GM19035 (cell line): ENCODE measurements at regions not wholly inside any gene's neighbourhood (a gene's known extent, or its start where the extent isn't known, plus 50 kb on each side); places are given as distances from the start of the nearest gene placed in this dataset.
"Not testable (repeated sequence)": the region's sequence is repeated elsewhere in the genome, so short reads cannot be mapped to it uniquely, and the experiment has no call there.

Experiments used
- ATAC-seq: cut with Tn5 transposase; IDR thresholded peaks from one replicate; pipeline ENCODE4 v1.9.1; 2021; ENCODE audit not compliant: unreplicated experiment

DNA sequence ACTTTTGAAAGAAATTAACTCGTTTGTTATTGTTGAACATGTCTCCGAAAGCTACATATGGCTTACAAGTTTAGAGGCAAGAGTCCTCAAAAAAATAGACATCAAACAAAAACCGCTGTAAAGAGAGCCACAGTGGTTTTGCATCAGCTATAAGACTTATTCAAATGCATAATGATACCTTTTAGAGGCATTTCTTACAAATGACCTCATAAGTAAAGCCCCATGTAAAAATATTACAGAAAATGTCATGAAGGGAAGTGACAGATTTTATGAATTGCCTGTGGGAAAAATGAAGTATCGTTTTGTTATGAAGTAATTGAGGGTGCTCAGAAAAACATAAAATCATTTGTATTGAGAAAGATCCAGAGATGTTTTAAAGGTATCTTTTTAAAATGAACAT is 598.0 kb downstream of the NXPH1 start:
- no peak for ATAC-seq

DNA sequence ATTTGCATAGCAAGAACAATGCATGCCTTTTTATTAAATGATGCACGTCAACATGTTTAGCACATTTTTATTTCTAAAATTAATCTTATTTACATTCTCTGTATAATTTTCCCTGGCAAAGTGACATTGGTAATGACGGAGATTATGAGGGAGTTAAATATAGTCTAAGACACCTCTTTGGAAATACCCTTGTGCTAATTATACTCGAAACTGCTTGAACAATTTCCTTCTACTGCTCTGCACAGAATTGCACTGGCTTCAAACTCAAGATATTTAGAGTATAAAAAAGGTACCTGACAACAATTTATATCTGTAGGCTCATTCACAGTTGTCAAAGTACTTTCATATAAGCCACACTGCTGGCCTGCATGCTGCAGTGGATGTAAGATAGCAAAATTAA is 602.7 kb downstream of the NXPH1 start:
- no peak for ATAC-seq

DNA sequence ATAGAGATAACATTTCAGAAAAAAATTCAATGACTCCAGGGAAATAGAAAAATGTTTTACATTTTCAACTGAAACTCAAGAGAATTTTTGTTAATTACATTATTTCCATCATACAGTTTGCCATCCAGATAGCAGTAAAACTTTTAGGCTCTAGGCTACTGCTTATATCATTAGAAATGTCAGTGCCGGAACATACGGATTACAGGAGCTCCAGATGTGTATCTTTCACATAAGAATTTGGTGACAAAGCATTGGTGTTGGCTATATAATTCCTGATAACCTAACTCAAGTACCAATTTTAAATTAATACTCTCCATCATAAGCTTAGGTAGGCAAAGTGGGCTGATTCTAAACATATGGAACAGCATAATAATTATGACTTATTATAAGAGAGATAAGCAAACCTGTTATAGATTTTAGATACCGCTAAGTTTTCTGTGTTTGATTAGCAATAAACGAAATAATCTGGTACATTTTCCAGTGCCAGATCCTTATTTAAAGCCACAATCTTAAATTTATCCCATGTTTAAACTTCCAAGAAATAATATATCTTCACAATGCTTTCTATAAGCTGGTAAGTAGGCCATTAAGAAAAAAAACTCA is 637.9 kb downstream of the NXPH1 start:
- ATAC-seq: no peak

DNA sequence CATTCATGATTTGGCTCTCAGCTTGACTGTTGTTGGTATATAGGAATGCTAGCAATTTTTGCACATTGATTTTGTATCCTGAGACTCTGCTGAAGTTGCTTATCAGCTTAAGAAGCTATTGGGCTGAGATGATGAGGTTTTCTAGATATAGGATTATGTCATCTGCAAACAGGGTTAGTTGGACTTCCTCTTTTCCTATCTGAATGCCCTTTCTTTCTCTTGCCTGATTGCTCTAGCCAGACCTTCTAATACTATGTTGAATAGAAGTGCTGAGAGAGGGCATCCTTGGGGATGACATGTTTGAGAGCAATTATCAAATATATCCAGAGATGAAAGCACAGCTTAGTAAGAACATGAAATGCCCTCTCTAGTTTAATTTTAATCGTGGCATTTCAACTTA is 642.4 kb downstream of the NXPH1 start:
- ATAC-seq: not testable (repeated sequence)

GRCh38 chr7:9082203-9082602 is 648.8 kb downstream of the NXPH1 start:
- ATAC-seq: no peak

- ATAC-seq: no peak
Measured at GRCh38 chr7:9083837-9084236, 650.4 kb downstream of the NXPH1 start.

DNA sequence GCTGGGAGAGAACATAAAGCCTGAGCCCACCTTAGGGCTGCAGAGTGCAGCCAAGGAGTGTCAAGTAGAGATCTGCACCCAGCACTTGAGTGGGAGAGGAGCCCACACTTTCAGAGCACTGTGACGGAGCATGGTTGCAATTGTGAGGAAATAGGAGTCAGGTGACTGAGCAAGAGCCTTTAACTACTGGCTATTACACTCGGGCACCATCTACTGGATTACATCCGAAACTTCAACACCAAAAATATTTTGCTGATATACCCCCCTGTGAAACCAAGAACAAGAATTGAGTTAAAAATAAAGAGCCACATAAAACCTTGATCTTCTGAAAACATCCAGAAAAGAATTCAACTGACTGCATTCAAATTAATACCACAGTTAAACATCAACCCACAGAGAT is 657.9 kb downstream of the NXPH1 start:
- ATAC-seq: no peak

- ATAC-seq: no peak
Measured at GRCh38 chr7:9097565-9098060, 664.2 kb downstream of the NXPH1 start.

DNA sequence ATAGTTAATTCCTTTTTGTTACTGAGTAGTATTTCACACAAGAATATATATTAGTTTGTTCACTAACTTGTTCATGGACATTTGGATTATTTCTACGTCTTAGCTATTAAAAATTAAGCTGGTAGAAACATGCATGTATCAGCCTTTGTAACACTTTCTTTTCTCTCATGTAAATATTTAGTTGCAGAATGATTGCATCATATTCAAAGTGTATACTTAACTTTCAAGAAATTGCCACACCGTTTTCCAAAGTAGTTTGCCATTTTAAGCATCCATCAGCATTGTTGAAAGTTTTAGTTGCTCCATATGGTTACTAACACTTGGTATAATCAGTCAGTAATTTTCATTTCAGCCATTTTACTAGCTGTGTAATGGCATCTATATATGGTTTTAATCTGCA is 666.9 kb downstream of the NXPH1 start:
- ATAC-seq: no peak

- ATAC-seq: no peak
Measured at GRCh38 chr7:9102846-9103245, 669.4 kb downstream of the NXPH1 start.

- ATAC-seq: no peak
Measured at GRCh38 chr7:9106747-9107146, 673.3 kb downstream of the NXPH1 start.

DNA sequence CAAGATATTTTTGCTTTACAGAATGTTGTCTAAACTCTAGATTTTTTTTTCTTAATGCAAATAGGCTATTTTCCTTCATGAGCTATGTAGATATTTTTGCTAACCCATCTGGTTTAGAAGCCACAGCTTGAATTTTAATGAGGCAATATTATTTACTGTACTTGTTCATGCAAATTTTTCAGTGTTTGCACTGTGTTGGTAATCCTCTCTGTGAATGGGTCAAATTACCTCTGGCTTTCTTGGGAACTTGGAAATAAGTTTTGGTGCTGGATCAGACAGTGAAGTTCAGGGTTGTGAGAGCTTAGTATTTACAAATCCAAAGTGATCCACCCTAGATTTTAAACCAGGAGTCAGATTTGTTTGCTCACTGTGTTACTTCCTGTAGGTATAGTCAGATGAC is 686.9 kb downstream of the NXPH1 start:
- ATAC-seq: no peak

GRCh38 chr7:9124320-9124719 is 690.9 kb downstream of the NXPH1 start:
- ATAC-seq: no peak

GRCh38 chr7:9125246-9125645 is 691.8 kb downstream of the NXPH1 start:
- ATAC-seq: no peak

DNA sequence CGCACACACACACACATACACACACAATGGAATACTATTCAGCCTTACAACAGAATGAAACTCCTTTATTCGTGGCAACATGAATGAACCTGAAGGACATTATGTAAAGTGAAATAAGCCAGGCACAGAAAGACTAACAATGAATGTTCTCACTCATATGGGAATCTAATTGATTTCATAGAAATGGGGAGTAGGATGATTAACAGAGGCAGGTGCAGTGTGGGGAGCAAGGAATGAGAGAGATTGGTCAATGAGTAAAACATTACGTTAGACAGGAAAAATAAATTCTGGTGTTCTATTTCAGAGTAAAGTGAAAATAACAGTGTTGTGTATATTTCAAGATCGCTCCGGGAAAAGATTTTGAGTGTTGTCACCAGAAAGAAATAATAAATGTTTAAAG is 694.5 kb downstream of the NXPH1 start:
- no peak for ATAC-seq

GRCh38 chr7:9148687-9149086 is 715.3 kb downstream of the NXPH1 start:
- no peak for ATAC-seq

DNA sequence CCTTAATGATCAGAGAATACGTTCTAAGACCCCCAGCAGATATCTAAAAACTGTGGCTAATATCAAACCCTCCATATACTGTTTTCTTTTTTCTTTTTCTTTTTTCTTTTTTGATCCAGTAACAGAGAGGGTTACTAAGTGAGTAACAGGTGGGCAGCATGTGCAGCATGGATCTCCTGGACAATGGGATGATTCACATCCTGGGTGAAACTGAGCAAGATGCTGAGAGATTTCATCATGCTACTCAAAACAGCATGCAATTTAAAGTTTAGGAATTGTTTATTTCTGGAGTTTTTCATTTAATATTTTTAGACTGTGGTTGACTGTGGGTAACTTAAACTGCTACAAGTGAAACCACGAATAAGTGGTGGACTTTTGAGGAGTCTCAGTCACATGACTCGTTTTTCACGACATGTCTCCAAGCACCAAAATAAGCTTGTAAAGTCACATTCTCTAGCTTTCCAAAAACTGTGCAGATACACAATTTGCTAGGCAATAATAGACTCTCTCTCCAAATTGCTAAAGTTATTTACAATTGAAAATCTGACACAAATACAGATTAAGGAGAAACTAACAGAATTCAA is 716.2 kb downstream of the NXPH1 start:
- no peak for ATAC-seq

GRCh38 chr7:9163691-9164090 is 730.3 kb downstream of the NXPH1 start:
- ATAC-seq: not testable (repeated sequence)

DNA sequence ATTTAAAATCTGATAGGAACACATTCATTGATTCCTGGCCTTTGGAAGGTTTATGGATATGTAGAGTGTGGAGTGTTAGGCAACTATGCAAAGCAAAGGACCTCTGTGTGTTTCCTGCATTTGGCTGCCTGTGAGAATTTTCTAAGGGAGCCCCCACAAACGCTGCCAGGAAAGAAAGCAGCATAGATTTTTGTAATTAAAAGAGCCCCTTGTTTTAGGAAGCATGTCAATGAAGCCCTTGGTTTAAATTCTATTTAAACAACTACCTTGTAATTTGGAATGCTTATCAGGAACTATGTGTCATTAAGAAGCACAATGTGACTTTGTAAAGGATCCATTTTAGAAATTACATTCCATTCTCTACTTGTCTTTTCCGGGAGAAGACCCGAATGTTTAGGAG is 742.5 kb downstream of the NXPH1 start:
- ATAC-seq: no peak

DNA sequence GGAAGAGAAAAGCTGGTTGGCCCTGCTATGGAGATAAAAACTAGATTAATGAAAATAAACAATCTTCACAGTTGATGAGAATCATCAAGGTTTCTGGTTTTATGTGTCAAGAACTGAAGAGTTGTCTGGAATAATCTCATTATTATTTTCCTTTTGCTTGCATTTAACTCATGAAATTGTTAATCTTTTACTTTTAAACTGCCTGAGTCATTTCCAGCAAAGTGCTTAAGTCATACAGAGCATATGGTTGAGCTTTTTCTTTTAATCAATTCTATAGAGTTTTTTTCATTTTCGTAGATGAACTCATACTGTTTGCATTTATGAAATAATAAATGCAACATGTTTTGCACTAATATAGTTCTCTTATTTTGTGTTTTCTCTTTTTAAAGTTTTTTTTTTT is 747.9 kb downstream of the NXPH1 start:
- ATAC-seq: no peak

DNA sequence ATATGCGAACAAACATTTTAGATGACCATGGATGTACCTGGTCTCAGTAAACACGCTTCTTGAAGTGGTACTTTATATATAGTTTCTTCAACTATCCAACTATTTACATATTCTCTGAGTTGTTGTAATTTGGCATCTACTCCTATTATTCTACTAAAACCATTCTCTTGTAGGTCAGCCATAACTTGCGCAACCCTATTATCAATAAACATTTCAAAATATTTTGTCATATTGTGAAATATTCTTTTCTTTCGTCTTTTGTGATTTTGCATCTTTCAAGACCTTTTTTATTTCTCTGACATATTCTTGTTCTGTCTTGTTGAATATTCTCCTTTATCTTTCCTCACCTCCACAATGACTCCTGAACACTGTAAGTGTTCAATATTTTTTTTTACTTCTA is 753.3 kb downstream of the NXPH1 start:
- ATAC-seq: no peak

DNA sequence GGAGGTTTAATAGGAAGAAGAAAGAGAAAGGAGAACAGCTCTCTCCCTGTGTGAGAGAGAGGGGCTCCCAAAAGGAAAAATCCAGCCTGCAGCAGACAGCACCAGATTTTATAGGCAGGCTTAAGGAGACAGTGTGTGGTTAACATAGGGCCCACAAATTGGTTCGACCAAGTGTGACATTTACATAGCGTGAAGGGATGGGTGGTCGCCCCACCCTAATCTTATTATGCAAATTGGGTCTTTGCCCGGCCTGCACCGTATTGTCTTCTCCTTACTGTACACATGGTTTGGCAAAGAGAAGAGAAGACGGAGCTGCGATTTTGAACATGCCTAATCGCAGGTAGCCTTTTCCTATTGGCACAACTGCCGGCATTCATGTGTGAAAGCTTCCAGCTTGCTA is 756.3 kb downstream of the NXPH1 start:
- ATAC-seq: no peak

DNA sequence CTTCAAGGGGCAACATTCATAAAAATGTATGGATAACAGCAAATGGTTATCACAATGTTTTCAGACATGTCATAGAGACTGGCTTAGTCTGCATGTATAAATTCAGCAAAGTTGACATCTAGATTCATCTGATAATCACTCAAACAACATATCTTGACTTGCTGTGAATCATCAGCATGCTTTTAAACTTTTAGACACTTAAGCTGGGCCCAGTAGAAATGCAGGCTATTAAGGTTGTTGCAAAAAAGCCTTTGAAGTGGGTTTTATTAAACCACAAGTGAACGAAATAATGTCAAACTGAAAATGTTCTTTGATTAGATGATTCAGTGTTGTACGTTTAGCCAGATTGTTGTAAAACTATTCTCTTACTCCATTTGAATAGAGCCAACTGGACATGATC is 759.6 kb downstream of the NXPH1 start:
- ATAC-seq: no peak
